Sigmoid colon (tissue), 3 donors: ENCODE measurements at regions not wholly inside any gene's neighbourhood (a gene's known extent, or its start where the extent isn't known, plus 50 kb on each side); places are given as distances from the start of the nearest gene placed in this dataset.

ENCODE experiments used
- POLR2A ChIP-seq, 2 donors: fragments of 450-650 bp; IDR thresholded peaks; one replicate each; pipeline ENCODE4 v1.6.1; 2016; ENCODE audit warnings: antibody characterized with exemption in 2 of 2, mild to moderate bottlenecking in 2 of 2, moderate library complexity in 2 of 2
- TF ChIP-seq, protein P1 (sequence below), 4 experiments: fragments of 450-650 bp in 3 of 4; fragments of 200-600 bp in 1 of 4; IDR thresholded peaks; one replicate each; pipeline ENCODE4 v1.5.1; 2016 to 2019; ENCODE audit warnings: antibody characterized with exemption in 4 of 4, mild to moderate bottlenecking in 3 of 4, moderate library complexity in 2 of 4

GRCh38 chr22:22977479-22978200 lies 90.0 kb downstream of the IGLL5 start:
- no peak for TF ChIP-seq POLR2A (IDR thresholded peaks at IDR 0.05)
- TF ChIP-seq, protein P1, sequence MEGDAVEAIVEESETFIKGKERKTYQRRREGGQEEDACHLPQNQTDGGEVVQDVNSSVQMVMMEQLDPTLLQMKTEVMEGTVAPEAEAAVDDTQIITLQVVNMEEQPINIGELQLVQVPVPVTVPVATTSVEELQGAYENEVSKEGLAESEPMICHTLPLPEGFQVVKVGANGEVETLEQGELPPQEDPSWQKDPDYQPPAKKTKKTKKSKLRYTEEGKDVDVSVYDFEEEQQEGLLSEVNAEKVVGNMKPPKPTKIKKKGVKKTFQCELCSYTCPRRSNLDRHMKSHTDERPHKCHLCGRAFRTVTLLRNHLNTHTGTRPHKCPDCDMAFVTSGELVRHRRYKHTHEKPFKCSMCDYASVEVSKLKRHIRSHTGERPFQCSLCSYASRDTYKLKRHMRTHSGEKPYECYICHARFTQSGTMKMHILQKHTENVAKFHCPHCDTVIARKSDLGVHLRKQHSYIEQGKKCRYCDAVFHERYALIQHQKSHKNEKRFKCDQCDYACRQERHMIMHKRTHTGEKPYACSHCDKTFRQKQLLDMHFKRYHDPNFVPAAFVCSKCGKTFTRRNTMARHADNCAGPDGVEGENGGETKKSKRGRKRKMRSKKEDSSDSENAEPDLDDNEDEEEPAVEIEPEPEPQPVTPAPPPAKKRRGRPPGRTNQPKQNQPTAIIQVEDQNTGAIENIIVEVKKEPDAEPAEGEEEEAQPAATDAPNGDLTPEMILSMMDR (IDR thresholded peaks at IDR 0.05): no peak
